EH (cell line): ENCODE measurements at regions not wholly inside any gene's neighbourhood (a gene's known extent, or its start where the extent isn't known, plus 50 kb on each side); places are given as distances from the start of the nearest gene placed in this dataset.
"Not testable (repeated sequence)": the region's sequence is repeated elsewhere in the genome, so short reads cannot be mapped to it uniquely, and the experiment has no call there.

Experiments used
- DNase-seq: peaks from one replicate; pipeline ENCODE4 v3.0.0-alpha.2; 2015; ENCODE audit warnings: low read depth

DNA sequence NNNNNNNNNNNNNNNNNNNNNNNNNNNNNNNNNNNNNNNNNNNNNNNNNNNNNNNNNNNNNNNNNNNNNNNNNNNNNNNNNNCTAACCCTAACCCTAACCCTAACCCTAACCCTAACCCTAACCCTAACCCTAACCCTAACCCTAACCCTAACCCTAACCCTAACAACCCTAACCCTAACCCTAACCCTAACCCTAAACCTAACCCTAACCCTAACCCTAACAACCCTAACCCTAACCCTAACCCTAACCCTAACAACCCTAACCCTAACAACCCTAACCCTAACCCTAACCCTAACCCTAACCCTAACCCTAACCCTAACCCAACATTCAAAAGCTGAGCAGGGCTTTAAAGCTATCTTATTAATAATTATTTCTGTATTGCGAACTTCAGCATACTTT lies 182.5 kb upstream of the FAM20C start:
- not testable (repeated sequence) for DNase-seq

DNA sequence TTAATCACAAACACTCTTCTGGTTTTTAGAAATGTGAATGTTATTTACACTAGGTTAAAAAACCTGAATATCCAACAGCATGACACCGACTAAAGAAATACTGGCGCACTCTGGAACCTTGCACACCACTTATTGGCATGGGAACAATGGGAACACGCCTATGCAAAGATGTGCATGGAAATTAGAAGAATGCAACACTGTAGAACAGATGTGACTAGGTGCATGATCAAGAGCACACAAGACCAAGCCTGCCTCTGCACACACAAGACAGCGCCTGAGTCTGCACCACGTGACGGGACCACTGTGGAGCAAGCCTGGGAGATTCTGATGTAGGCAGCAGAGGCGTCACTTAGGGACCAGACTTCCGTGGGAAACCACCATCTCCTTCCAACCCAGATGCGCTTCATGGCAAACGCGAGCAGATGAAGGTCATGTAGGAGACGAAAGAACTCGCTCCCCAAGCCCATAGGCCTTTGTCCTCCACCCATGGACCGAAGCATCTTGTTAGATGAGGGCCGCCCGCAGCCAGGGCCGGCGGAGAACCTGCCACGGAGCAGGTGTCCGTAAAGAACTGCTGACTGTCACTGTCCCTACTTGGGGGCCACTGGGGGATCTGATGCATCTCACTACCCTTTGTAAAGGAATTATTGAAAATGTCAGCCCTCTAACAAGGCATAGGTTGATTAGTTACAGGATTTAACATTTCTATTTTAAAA lies 159.6 kb upstream of the FAM20C start:
- not testable (repeated sequence) for DNase-seq

DNA sequence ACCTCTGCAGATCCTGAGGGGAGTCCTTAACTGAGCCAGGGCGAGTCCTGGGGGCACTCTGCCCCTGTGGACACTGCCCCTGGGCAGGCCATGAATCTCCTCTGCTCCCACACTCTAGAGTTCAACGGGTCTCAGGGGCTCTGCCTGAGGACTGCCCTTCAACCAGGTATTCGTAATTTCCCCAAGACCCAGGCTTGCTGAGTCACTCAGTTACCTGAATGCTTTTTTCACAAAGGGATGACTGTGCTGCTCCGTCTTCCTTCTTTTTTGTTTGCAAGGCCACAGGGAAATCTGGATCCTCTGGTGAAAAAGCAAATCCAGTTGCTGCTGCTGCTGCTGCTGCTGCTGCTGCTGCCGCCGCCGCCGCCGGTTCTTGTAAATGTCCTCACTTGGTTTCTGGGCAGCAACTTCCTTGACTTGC lies 157.2 kb upstream of the FAM20C start:
- DNase-seq, result not testable (repeated sequence)

DNA sequence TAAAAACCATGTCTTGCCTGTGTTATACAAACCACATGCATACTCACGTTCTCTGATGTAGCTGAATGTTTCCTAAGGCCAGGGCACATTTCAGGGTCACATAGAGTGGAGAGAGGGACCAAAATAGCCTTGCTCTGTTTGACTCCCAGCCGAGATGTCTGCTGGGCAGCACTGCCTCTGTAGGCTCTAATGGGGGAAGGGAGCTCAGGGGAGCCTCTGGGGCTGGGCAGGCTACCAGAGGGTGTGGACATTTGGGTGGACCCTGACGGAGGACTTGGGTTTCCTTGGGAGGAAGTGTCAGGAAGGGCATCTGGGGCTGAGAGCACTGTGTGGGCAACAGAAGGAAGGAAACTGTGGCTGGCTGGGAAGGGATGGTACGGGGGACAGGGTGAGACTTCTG lies 155.8 kb upstream of the FAM20C start:
- not testable (repeated sequence) for DNase-seq

DNA sequence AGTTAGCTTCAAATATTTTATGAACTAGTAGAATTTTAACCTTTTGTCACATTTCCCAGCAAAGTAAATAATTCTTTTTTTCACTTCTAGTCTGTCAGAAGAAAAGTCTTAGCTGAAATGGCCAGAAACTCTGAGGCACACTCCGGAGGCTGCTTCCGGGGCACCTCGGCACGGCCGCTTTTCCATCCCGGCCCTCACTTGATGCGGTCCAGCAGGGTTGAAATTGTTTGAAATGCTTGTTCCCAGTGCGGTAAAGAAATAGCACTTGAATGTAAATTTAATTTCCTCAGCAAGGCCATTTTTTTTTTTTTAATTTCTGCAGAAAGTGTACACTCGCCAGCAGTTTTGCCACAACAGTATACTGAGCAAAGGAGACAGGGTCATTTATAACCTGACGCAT lies 154.7 kb upstream of the FAM20C start:
- DNase-seq, result not testable (repeated sequence)

DNA sequence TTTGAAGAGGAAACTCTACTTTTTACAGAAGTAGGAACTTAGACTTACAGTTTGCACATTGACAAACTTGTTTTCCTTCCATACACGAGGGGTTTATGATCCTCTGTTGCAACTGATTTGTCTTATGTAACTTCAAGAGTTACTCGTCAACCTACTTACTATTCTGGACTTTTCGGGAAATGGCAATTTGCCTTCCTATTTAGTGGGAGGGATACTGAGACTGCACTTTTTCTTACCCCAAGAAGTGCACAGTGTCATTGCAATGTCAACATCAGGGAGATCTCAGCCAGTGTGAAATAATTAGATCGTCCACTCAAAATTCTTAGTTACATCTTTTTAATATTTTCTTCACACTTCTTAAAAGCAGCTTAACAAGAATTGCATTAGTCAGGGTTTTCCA lies 153.9 kb upstream of the FAM20C start:
- not testable (repeated sequence) for DNase-seq

DNA sequence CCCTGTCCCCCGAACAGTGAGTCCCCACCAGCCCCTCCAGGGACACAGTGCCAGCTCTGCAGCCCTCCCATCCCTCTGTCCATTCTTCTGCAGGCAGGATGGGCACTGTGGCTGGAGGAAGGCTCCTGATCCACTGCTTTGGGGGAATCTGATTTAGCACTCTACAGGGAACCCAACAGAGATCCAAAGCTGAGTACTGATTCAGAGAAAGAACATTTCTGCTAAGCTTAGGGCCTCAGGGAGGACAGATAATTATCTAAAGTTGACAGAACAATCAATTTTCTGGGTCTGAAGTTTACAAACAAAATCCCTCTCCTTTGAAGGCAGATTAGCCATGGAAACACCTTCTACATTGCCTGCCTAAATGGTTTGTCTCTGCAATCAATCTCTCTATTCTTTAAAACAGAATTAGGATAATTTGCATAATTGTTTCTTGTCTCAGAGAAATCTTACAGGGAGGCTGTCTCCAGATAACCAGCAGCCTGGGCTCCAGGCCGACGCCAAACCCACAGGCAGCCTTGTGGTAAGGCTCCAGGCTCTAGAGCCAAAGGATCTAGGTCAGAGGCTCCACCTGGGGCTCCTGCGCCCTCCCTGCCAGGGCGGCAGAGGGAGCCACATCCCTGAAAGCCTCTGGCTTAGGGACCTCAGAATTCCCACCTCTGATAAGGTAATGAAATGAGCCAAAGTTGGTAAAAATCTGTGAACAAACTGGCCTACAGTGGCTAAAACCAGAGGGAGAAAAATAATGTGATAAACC lies 152.2 kb upstream of the FAM20C start:
- not testable (repeated sequence) for DNase-seq

DNA sequence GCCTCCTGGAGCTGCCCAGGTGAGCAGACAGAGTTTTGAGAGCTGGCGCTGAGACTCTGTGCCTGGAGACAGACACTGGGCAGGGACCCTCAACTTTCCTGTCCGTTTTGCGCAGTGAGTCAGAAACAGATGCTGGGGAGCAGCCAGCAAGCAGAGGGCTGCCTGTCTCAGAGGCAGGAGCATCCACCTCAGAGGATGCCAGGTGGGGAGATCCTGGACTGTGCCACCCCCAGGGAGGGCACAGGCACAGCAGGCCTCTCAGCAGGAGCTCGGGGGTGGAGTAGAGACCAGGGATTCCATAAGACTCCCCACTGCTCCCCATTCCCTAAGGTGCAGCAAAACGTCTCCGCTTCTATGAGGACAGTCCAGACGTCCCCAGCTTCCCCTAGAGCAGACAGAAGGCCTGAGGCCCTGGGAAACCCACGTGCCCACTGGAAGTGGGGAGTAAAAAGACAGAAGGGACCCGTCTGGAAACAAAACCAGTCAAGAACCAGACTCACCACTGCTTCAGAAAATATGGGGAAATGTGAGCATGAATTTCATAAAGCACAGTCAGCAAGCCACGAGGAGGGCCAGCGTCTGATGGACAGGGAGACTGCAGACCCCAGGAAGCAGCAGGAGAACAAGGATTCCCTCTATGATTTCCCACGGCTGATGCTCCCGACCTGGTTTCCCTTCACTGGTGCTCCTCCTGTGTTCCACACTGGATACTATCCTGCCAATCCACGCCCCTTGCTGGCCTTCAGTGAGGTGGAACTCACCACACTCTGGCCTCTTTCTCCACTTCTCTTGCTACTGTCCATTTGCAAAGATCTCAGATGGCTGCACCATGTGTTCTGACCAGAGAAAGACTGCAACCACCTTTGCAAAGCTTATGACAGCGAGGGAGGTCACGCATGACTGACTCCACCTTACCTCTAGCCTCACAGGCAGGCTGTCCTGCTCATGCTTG lies 151.3 kb upstream of the FAM20C start:
- no peak for DNase-seq

DNA sequence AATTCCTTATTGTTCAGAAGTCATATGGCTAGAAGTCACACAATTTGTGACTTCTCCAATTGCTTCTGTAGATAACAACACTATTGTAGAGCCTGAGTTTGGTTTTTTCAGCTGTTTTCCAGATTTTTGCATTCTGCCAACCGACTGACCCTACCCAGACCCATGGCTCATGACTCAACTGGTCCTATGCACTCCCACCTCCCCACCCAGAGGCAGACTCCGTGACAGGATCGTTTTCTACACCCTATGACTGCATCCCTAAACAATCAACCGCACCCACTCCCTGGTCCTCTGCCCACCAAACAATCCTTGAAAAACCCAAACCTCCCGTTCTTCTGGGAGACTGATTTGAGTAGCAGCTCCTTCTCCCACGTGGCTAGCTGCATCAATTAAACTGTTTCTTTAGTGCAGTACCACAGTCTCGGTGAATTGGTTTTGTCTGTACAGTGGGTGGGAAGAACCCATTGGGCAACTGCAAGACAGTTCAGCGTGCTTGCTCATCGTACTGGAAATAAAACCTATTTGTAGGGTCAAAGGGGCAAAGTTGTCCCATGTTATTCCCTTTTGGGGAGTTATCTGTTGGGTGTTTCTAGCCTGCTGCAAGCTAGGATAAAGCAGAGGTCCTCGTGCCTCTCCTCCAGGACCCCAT lies 150.3 kb upstream of the FAM20C start:
- no peak for DNase-seq

DNA sequence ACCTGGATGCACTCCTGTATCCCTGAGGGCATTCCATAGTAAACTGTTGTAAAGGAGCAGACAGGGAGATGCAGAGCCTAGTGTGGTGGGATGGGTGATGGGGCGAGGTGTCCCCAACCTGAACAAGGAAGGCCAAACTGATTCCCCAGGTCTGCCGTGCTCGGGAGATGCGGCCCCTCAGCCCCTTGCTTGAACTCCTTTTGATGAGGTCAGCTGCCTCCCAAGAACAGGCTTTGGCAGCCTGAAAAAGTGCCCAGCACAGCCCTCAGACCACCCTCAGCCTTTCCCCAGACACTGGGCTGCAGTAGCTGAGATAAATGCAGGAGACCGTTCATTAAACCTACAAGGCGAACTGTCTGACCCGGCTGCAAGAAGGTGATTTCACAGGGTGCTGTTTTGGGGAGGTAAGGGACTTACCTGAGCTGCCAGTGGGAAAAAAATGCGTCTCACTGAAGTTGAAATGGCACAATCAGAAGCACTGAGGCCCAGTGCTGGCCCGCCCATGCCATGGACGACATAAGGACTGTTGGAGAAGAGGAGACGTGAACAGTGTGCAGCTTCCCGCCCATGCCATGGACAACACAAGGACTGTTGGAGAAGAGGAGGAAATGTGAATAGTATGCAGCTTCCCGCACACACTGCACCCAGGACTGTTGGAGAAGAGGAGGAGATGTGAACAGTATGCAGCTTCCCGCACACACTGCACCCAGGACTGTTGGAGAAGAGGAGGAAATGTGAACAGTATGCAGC lies 148.4 kb upstream of the FAM20C start:
- no peak for DNase-seq

DNA sequence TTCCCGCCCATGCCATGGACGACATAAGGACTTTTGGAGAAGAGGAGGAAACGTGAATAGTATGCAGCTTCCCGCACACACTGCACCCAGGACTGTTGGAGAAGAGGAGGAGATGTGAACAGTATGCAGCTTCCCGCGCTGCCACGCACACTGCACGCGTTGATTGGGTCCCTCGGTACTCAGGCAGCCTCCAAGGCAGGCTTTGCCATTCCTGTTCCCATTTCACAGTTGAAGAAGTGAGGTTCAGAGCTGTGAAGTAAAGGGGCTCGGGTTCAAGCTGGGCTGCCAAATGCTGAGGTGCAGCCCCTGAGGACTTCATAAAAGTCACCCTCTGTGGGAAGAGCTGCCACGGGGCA lies 147.9 kb upstream of the FAM20C start:
- DNase-seq, result no peak

DNA sequence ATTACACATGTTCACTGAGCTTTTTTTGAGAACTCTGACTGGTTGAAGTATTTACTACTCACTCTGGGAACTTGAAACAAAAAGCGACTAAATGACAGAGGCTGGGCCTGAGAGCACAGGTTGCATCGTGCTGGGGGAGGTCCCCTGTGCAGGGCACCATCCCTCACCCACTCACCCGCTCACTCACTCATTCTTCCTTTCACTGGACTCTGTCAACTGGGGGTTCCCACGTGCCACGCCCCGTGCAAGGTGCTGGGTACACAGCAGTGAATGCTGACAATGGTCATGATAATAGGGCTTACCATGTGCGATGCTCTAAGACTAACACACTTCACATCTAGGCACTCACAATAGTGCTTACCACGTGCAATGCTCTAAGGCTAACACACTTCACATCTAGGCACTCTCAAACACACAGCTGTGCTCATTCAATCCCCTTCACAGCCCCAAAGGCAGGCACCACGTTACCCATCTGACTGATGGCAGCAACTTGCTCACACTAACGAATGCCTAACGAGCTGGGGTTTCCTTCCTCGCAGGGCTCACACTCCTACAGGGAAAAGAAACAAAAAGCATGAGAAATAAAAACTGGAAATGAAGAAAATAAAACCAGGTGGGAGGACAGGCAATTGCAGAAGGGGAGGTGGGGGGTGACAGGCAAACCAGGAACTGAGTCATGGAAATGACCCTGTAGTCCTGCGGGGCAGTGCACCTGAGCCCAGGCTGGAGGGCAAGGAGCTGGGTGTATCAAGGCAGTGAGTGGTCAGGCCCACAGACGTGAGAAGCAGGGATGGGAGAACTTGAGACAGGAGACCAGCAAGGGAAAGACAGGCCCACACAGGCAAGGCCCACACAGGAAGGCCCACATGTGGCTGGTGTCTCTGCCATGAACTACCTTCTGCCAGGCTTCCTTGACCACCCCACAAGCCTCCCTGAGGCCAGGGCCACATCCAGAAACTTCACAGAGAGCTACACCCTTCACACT lies 147.0 kb upstream of the FAM20C start:
- DNase-seq, result no peak

DNA sequence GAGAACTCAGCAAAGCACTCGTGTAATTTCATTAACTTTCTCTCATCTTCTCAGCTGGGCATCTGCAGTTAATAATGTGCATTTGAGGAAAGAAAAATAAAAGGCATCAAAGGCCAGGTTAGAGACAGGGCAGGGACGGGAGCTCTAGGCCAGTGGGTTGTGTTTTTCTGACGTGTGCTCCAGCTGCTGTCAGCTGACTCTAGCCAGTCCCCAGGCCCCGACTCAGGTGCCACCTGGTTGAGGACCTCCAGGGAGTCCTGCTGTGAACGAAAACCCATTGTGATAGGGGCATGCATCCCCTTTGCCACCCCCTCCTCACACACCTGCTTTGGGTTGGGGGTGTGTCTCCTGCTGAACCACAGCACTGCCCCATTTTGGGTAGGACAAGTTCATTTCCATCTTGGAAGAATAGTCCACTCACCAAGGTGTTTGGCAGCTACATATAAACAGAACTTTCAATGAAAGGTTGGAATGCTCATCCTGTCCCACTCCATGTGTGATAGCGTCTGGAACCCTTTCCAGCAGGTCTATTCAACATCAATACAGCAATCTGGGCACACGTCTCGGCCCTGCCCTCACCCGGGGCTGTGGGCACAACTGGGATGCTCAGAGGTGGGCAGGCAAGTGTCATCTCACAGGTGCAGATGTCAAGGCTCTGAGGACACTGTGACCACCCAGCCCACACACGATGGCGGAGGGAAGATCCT lies 146.1 kb upstream of the FAM20C start:
- no peak for DNase-seq

DNA sequence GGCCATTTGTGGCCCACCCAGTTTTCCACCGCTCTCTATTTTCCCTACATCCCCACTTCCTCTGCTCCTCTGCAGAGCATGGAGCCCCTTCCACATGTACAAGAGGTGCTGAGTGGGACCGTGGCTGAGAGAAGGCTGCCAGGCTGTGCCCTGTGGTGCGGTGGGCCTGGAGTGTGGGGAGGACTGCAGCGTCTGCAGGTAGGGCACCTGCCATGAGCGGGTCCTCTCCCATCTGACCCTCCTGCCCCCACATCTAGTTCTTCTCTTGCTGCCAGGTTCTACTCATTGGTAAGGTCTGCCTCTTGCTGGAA lies 145.6 kb upstream of the FAM20C start:
- no peak for DNase-seq

DNA sequence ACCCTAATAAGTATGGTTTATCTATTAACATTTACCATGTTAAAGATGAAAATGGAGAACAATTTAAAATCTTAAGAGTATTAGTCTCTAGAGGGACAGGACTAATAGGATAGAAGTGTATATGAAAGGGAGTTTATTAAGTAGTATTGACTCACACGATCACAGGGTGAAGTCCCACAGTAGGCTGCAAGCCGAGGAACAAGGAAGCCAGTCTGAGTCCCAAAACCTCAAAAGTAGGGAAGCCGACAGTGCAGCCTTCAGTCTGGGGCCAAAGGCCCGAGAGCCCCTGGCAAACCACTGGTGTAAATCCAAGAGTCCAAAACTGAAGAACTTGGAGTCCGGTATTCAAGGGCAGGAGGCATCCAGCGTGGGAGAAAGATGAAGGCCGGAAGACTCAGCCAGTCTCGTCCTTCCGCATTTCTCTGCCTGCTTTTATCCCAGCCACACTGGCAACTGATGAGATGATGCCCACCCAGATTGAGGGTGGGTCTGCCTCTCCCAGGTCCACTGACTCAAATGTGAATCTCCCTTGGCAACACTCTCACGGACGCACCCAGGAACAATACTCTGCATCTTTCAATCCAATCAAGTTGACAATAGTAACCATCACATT lies 140.8 kb upstream of the FAM20C start:
- DNase-seq, result no peak

DNA sequence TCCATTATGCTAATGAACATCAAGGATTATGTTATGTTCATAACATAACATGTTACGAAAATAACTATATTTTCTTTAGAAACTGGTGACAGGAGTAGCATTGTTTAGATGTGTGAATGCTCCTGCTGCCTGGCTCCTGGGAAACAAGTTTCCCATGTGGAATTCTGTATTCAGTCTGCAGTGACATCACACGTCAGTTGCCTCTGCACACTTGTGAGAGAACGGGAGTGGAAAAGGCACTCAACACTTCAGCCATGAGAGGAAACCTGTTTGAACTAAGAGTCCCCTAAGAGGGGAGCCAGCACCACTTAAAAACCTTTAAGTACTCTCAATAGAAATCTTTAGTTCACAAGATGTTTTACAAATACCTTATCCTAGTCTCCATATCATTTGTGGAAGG lies 140.3 kb upstream of the FAM20C start:
- DNase-seq, result no peak

DNA sequence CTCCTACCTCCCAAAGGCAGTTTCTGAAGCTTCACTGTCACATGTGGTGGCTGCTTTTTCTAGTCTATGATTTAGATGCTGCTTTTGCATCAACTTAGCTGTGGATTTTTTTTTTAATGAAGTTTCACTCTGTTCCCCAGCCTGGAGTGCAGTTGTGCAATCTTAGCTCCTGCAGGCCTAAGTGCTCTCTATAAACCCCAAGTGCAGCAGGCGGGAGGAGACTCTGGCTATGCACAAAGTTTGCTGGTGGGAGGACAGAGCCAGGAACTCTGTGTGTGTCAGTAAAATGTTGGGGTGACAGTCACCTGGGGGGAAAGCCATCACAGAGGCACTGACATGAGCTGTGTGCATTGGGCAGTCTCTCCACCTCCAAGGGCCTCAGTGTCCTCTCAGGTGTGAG lies 138.8 kb upstream of the FAM20C start:
- no peak for DNase-seq

DNA sequence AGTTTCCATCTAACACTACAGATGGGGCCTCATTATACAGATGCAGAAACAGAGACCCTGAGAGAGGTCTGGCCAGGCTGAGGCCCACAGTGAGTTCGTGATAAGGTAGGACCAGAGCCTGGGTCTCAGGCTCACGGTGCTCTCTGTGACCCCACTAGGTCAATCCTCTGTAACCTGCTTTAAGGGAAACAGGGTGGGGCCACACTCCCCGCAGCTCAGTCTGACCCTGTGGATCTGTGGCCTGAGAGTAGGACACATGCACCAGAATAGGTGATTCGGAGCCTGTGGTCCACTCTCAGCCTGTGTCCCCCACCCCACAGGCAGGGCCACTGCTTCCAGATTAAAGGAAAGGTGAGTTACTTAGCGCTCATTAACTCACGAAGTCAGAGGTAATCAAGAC lies 137.8 kb upstream of the FAM20C start:
- no peak for DNase-seq

DNA sequence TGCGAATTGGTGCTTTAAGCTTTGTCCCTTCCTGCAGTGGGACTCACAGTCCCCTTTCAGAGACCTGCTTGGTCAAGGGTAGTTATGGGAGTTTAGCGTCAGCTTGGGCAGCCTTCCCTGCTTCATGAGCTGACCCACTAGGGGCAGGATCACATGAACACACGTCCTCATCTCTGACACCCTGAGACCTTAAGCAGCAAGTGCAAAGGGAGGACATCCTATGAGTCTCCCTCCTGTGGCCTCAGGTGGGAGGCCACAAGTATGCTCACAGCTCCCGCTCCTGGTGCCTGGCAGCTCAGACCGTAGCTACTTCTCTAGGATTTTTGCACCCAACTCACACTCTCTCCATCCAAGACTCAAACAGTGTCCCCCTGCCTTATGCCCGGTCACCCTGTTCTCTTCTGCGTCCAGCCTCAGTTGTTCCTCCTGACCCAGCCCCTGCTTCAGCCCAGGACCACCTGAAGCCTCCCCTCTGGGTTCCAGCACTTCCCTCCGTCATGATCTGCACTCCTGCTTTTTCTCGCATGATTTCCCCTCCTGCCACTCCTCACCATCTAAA lies 136.6 kb upstream of the FAM20C start:
- no peak for DNase-seq
